Right forelimb (tissue), 1 donor: ENCODE measurements at regions not wholly inside any gene's neighbourhood (a gene's known extent, or its start where the extent isn't known, plus 50 kb on each side); places are given as distances from the start of the nearest gene placed in this dataset.
A peak's percentile ranks its signal among the peaks of the same experiment; 100 is the strongest.
"Not testable (repeated sequence)": the region's sequence is repeated elsewhere in the genome, so short reads cannot be mapped to it uniquely, and the experiment has no call there.

Experiments used
- DNase-seq: peaks from one replicate; pipeline ENCODE4 v3.0.0-alpha.2; 2018

- DNase-seq: no peak
These were observed 132.3 kb downstream of the CSNK2A3 start for GRCh38 chr11:11220786-11221185.

GRCh38 chr11:11218629-11218986 is 134.4 kb downstream of the CSNK2A3 start:
- no peak for DNase-seq

DNA sequence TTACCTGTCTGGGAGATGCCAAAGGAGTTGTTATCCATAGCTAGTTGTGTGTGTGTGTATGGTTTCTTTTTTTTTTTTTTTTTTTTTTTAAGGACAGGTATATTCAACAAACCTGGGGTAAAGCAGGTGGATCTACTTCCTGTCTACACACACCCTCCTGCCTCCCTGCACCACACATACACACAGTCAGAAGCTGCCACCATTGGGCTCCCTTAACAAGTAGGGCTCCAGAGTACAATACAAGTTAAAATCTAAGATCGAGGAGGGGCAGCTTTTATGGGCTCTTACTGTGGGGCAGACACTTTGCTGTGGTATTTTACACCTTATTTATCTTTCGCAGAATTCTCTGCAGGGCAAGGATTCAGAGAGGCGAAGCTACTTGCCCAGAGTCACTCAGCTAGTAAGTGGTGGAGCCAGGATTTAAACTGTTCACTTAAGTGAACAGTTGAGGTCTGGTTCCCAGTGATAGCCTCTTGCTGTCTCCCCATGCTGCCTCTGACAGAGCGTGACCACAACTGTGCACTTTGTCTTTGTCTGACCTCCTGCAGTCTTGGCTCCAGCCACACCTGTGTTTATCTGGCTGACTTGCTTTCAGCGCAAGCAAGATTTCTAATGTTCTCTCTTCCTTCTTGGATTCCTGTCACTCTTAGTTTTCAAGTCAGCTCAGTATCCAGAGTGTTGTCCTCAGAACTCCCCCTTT is 135.0 kb downstream of the CSNK2A3 start:
- DNase-seq: no peak

DNA sequence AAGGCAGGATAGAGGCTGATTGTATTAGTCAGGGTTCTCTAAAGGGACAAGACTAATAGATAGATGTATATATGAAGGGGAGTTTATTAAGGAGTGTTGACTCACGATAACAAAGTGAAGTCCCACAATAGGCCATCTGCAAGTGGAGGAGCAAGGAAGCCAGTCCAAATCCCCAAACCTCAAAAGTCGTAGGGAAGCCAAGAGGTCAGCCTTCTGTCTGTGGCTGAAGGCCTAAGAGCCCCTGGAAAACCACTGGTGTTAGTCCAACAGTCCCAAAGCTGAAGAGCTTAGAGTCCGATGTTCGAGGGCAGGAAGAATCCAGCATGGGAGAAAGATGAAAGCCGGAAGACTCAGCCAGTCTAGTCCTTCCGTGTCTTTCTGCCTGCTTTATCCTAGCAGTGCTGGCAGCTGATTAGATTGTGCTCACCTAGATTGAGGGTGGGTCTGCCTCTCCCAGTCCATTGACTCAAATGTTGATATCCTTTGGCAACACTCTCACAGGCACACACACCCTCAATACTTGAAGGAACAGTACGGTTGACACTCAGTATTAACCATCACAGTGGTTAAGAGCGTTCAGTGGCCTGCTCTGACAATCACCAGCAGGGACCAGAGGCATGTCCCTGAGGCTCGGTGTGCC is 135.6 kb downstream of the CSNK2A3 start:
- no peak for DNase-seq

DNA sequence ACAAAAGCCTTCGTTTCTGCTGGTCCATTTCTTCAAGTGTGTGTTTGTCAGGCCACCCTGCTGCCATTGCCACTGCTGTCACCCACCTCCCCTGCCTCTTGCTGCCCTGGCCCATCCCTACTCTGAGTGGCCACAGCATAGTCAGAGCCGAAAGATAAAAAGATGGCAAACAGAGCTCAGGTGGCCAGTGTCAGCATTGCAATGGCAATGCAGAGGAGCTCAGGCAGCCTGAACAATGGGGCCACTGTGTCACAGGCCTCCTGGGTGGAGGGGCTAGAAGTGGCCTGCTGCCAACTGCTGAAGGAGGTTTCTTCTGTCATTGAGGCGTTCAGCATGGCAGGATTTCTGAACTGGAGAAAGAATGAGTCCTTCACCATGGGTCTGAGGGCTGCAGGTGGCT is 137.1 kb downstream of the CSNK2A3 start:
- DNase-seq: no peak

- no peak for DNase-seq
These were observed 137.8 kb downstream of the CSNK2A3 start for GRCh38 chr11:11215058-11215815.

DNA sequence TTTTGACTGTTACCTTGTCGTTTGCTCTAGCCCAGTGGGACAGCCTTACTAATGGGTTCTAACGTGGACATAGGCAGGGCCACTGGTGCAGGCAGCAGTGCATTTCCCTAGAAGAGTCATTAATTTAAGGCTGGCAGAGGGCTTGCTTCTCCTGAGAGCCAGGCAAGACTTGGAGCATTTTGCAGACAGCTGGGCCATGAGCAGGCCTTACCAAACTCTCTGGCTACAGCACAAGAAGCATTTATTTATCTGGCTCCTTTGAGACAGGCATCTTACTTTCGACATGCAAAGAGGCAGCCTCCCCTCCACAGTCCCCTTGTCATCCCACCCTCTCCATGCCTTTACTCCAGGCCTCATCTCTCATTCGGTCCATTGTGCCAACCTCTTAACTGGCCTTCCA is 139.9 kb downstream of the CSNK2A3 start:
- no peak for DNase-seq

GRCh38 chr11:11211888-11212287 is 141.2 kb downstream of the CSNK2A3 start:
- DNase-seq: no peak

GRCh38 chr11:11211186-11211585 is 141.9 kb downstream of the CSNK2A3 start:
- no peak for DNase-seq

DNA sequence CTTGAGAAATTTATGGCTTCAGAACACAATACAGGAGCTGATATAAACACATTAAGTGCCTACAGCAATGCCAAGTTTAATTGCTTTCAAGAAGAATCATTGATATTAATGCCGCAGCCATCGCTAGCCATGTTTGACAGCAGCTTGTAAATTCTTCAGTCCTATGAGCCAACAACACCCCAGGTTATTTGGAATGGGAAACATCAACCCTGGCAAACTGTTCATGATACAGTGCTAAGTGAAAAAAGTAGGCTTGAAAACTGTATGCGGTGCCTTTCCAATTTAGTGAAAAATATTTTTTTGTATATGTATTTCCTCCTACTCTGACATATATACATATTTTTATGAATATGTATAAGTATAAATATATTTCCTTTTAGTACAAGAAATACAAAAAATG is 142.6 kb downstream of the CSNK2A3 start:
- no peak for DNase-seq

GRCh38 chr11:11209967-11210366 is 143.1 kb downstream of the CSNK2A3 start:
- no peak for DNase-seq

DNA sequence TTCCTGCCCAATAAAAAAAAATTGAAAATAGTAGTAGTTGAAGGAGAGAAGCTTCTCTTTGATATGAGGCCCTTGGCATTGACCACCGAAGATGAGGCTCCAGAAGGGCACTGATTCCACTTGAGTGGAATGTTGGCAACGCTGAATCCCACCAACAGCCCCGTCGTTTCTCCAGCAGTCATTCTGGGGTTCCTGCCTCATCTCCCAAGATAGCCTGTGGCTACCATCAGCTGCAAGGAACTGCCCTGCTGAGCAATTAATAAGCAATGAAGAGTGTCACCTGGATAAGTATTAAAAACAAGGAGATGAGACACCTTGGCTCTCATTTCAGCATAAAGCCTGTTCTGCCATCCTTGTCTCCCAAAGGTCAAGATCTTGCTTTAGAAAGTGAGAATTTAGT is 144.1 kb downstream of the CSNK2A3 start:
- DNase-seq: no peak

DNA sequence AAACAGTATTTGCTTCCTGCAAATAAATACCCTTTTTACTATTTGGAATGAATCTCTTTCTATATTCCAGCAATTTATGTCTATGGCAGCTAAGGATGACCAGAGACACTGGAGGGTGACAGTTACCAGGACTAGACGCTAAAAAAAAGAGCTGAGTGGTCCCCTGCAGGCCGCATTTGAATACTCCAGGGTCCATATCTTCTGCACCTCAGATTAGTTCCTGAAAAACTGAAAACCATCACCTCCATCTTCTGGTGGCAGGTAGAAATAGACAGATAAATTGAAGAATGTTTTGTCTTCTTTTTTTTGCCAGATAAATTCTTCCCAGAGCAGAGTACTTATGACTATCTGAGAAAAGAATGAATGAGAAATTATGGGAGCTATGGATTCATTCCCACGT is 145.6 kb downstream of the CSNK2A3 start:
- no peak for DNase-seq

DNA sequence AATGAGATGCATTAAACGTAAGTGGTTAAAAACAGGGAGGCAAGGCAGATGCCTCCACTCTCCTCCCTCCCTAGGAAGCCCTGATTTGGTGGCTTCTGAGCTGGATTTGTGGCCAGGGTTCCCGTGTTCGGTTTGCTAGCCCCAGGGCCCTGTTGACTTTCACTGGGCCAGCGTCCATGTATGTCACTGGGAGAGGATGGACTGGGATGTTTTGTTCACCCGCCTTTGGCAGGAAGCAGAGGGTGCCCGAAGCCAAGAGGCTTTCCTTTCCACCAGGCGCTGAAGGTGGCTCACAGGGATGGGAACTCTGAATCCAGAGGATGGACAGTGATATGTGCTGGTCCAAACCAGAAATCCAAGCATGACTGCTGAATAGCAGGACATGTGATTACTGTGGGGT is 146.6 kb downstream of the CSNK2A3 start:
- DNase-seq: no peak

DNA sequence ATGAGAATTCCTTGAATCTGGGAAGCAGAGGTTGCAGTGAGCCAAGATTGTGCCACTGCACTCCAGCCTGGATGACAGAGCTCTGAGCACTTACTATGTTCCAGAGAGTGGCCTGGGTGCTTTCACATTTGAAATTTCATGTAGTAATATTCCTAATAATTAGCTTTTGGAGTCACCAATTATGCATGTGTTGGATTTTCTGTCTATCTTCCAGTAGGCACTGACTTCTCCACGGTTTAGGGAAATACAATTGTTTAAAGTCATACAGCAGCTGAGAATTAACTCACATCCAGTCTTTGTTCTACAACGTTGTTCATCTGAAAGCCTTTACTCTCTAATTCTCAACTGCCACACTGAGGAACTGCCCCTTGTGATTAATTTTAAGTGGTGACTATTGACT is 150.2 kb downstream of the CSNK2A3 start:
- no peak for DNase-seq

DNA sequence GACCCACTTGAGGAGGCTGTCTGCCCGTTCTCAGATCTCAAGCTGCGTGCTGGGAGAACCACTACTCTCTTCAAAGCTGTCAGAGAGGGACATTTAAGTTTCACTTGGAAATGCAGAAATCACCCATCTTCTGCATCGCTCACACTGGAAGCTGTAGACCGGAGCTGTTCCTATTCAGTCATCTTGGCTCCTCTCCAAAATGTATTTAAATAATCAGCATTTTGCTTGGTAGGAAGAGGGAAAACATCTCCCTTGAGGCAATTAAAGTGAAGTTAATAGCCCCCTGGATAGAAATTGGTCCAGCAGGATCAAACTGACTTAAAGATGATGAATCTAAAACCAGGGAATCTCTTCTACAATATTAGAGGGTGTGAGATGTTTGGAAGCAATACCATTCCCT is 151.7 kb downstream of the CSNK2A3 start:
- not testable (repeated sequence) for DNase-seq

- DNase-seq: no peak
These were observed 160.5 kb downstream of the CSNK2A3 start for GRCh38 chr11:11192541-11192940.

DNA sequence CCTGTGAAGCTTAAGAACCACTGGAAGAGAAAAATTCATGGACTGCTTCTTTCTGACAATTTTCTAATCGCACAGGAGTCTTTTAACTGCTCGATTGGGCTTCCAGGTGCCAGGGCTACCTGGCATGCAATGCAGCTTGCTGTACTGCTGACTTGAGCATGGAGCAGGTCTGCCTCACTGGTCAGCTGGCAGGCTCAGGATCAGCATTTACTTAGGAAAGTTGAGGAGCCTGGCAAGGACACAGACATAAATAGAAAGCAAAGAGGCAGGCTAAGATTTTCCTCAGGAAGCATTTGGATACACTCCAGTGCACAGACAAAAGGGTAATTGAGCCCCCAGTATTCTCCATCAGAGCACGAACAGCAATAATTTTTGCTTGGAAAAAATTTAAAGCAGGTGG is 163.5 kb downstream of the CSNK2A3 start:
- no peak for DNase-seq

GRCh38 chr11:11186249-11186648 is 166.8 kb downstream of the CSNK2A3 start:
- DNase-seq: no peak

GRCh38 chr11:11182261-11182660 is 170.8 kb downstream of the CSNK2A3 start:
- DNase-seq: no peak

GRCh38 chr11:11178671-11179638 is 174.1 kb downstream of the CSNK2A3 start:
- DNase-seq: no peak

DNA sequence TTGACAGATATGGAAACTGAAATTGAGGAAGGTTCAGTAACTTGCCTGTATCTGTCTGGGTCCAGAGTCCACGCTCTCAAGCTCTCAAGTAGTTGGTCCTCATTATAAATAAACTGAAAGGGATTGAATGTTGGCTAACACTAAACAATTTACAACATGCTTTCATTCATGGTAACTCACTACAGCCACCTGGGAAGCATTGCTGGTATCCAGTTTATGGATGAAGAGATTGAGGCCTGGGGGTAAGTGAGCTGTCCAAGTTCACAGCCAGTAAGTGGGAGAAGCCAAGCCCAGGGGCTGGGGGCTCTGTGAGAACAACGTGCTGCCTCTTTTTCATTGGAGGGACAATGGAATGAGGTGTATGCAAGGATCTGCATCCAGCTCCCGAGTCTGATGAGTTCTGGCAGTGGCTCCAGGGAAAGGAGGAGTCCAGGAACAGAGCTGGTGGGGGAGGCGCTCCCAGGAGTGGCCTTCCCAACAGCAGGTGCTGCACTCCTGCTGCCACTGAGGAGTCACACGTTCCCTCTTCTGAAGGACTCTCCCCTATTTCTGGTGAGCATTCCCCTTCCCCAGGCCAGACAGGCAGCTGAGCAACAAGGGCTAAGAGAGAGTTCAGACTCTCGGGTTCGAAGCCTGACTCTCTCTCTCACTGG is 175.8 kb downstream of the CSNK2A3 start:
- DNase-seq: peak; percentile 50
